Pancreas (tissue), 10 donors: ENCODE measurements at regions not wholly inside any gene's neighbourhood (a gene's known extent, or its start where the extent isn't known, plus 50 kb on each side); places are given as distances from the start of the nearest gene placed in this dataset.
"Not testable (repeated sequence)": the region's sequence is repeated elsewhere in the genome, so short reads cannot be mapped to it uniquely, and the experiment has no call there.

Experiments
- ATAC-seq, 4 donors: fragments of 200-7000 bp; cut with Tn5 transposase; one replicate each; pipeline versions ENCODE4 v1.8.0 to v1.9.1; 2020; ENCODE audit warnings: mild to moderate bottlenecking in 4 of 4, moderate library complexity in 4 of 4
- DNase-seq, 6 donors: peaks; one replicate each; pipeline ENCODE4 v3.0.0-alpha.2; 2020
- FAIRE-seq: peaks from 2 replicates; lab custom pipeline; 2012; peaks lifted over from hg19 to GRCh38; lab: Jason Lieb, UNC
- H3K27ac ChIP-seq, 4 donors: fragments of 200-600 bp; sonication (generic); 1 replicate in 3 of 4; 2 replicates in 1 of 4; pipeline versions ENCODE4 v1.5.0 to v1.8.0; 2020
- H3K27me3 ChIP-seq, 4 donors: fragments of 200-600 bp; one replicate each; pipeline ENCODE4 v1.8.0; 2021
- H3K36me3 ChIP-seq, 3 donors: fragments of 200-600 bp; sonication (generic) in 1 of 3; one replicate each; pipeline versions ENCODE4 v1.5.0 to v1.8.0; 2020 to 2021
- H3K4me1 ChIP-seq, 3 donors: fragments of 200-600 bp; one replicate each; pipeline ENCODE4 v1.8.0; 2021
- H3K4me3 ChIP-seq, 4 donors: fragments of 200-600 bp; sonication (generic) in 2 of 4; one replicate each; pipeline versions ENCODE4 v1.5.0 to v1.8.0; 2020 to 2021
- H3K9me3 ChIP-seq, 4 donors: fragments of 200-600 bp; one replicate each; pipeline ENCODE4 v1.8.0; 2021
- WGBS, 2 donors: extraction: QIAGEN DNeasy Blood & Tissue Kit; methylation state at CpG; one replicate each; pipeline ENCODE4 v1.1.7; 2013; 5-methylcytosine and 5-hydroxymethylcytosine counted together
- intact Hi-C, 3 donors: fragments of 100-400 bp; cut with DNase I; formaldehyde crosslinking; loops; one replicate each; pipeline versions ENCODE4 v1.11.1 to v1.14.2; 2022
- TF ChIP-seq, protein P1 (sequence below), 4 donors: fragments of 200-600 bp; sonication (generic) in 3 of 4; IDR thresholded peaks; one replicate each; pipeline versions ENCODE4 v1.5.0 to v1.8.0; 2021; ENCODE audit warnings: antibody characterized with exemption in 4 of 4
- donor health status: healthy with polysubstance abuse.
- donor health status: DM: no; HTN: no; CAD: no; lungs with moderate emphysema.
- donor health status: DM: no; HTN: no; CAD: no.
- donor health status: control.
- donor health status: control.
- donor health status: Bipolar disorder and iron deficiency.
- donor health status: DM: yes; HTN: yes; CAD: no.
- donor health status: DM: no; HTN: no; CAD: no.
- donor health status: DM: no; HTN: no; CAD: no.
- donor health status: DM: yes; HTN: yes; CAD: no.

DNA sequence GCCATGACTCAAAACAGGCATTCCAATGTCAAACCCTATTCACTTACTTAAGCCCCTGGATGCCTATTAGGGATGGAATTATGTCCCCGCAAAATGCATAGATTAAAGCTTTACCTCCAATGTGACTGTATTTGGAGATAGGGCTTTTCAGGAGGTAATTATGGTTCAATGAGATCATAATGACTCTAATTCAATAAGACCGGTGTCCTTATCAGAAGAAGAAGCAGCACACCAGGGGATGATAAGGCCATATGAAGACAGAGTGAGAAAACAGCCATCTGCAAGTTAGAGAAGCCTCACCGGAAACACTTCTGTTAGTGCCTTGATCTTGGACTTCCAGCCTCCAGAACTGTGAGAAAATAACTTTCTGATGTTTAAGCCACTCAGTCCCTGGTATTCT lies 1131.8 kb upstream of the TMPRSS15 start:
- no peak overlapping the region for H3K4me3 ChIP-seq
- H3K9me3 ChIP-seq = no peaks in the 10 kb centered on the region
- H3K36me3 ChIP-seq = no peaks in the 10 kb centered on the region
- TF ChIP-seq, protein P1, sequence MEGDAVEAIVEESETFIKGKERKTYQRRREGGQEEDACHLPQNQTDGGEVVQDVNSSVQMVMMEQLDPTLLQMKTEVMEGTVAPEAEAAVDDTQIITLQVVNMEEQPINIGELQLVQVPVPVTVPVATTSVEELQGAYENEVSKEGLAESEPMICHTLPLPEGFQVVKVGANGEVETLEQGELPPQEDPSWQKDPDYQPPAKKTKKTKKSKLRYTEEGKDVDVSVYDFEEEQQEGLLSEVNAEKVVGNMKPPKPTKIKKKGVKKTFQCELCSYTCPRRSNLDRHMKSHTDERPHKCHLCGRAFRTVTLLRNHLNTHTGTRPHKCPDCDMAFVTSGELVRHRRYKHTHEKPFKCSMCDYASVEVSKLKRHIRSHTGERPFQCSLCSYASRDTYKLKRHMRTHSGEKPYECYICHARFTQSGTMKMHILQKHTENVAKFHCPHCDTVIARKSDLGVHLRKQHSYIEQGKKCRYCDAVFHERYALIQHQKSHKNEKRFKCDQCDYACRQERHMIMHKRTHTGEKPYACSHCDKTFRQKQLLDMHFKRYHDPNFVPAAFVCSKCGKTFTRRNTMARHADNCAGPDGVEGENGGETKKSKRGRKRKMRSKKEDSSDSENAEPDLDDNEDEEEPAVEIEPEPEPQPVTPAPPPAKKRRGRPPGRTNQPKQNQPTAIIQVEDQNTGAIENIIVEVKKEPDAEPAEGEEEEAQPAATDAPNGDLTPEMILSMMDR (IDR thresholded peaks at IDR 0.05) = no peak
- H3K27me3 ChIP-seq = no peaks in the 10 kb centered on the region
- 84 to 96% methylated on average over 3 of the region's 3 CpGs for WGBS, 2 donors
- no peak for ATAC-seq
- no peak for DNase-seq
- peaks cover 0 to 4% (median 0%) of the 10 kb centered on the region in 3 donors for H3K4me1 ChIP-seq
- intact Hi-C loops = no loop called here
- H3K27ac ChIP-seq = no peak overlapping the region
- FAIRE-seq = no peak

DNA sequence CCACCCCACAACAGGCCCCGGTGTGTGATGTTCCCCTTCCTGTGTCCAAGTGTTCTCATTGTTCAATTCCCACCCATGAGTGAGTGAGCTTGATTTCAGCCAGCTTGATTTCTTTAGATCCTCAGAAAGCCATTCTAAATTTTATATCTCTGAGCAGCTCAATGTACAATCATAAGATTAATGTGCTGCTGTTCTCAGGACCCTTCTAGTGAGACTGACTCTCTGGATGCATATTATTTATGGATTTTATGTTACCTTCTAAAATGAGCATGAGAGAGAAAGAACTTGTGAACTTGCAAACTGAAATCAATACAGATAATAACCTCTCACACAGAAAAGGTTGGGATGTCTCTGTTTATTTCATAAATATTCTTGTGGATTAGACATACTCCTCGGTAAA lies 1133.5 kb upstream of the TMPRSS15 start:
- Histone ChIP-seq H3K4me1 (peaks cover 0 to 18% (median 10%) of the 10 kb centered on the region in 3 donors), H3K36me3 (no peaks in the 10 kb centered on the region), H3K4me3 (no peak overlapping the region), H3K27me3 (no peaks in the 10 kb centered on the region), H3K9me3 (no peaks in the 10 kb centered on the region), H3K27ac (no peak overlapping the region)
- ATAC-seq (no peak), FAIRE-seq (no peak), DNase-seq (no peak)
- intact Hi-C loops = no loop called here
- TF ChIP-seq, protein P1 (IDR thresholded peaks at IDR 0.05) = no peak
- WGBS, 2 donors = 73 to 88% methylated on average over 2 of the region's 2 CpGs

- Histone ChIP-seq H3K9me3 (no peaks in the 10 kb centered on the region), H3K4me3 (no peak overlapping the region), H3K27ac (peak overlapping the region in 2 of 4 donors; percentile 7 to 15), H3K27me3 (no peaks in the 10 kb centered on the region), H3K4me1 (peaks cover 0 to 24% (median 13%) of the 10 kb centered on the region in 3 donors), H3K36me3 (no peaks in the 10 kb centered on the region)
- DNase-seq = no peak
- ATAC-seq = peak; percentile 64 to 76 (median 70)
- intact Hi-C loops = no loop called here
- WGBS, 2 donors = 35 to 40% methylated on average over 2 of the region's 2 CpGs
- TF ChIP-seq, protein P1 (IDR thresholded peaks at IDR 0.05) = no peak
- no peak for FAIRE-seq
Measured at GRCh38 chr21:19540287-19540686, 1136.7 kb upstream of the TMPRSS15 start.

DNA sequence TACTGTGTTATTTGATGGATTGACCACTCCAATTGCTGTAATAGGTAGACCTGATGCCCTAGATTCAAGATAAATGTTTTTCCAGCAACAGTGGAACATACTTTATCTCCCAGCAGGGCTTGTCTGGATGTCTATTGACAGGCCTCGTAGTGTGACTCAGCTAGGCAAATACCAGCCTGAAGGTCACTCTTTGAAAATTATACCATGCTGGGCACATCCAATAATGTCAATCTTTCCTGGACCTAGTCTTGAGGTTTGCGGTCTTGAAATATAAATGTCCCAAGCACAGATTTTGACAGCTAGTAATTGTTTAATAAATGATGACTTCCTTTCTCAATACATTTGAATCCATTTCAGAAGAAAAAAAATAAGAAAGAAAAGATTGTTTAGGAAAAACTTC lies 1138.0 kb upstream of the TMPRSS15 start:
- H3K27ac ChIP-seq = peak overlapping the region in 1 of 4 donors; percentile 20
- DNase-seq (peak in 3 of 6 donors; percentile 28 to 55 (median 32)), ATAC-seq (peak; percentile 93 to 97 (median 94)), FAIRE-seq (no peak)
- no peaks in the 10 kb centered on the region for H3K27me3 ChIP-seq
- H3K4me1 ChIP-seq = peaks cover 0 to 24% (median 13%) of the 10 kb centered on the region in 3 donors
- H3K9me3 ChIP-seq = no peaks in the 10 kb centered on the region
- H3K4me3 ChIP-seq = no peak overlapping the region
- 15% methylated on average over 2 of the region's 2 CpGs for WGBS, 2 donors
- TF ChIP-seq, protein P1 (IDR thresholded peaks at IDR 0.05) = no peak
- no peaks in the 10 kb centered on the region for H3K36me3 ChIP-seq
- intact Hi-C loops = no loop called here

DNA sequence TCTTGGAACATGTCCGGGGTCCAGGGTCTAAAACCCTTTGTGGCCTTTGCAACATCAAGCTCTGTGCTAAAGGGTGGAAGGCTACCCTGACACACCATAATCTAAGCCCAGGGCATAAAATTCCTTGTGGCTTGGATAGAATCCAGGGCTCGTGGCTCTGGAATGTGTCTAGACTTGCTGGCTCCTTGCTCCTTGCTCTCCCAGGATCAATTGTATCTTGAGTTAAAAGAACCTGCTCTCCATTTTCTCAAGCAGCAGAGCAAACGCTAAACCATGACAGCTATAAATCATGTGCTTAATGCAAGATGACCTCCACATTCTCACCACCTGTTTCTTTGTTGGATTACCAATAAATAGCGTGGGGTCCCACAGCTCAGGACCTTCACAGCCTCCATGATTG lies 1140.9 kb upstream of the TMPRSS15 start:
- ATAC-seq, H3K36me3 ChIP-seq, H3K9me3 ChIP-seq, H3K27me3 ChIP-seq, FAIRE-seq, DNase-seq, H3K4me3 ChIP-seq, intact Hi-C loops, H3K27ac ChIP-seq: not testable (repeated sequence)
- 61 to 69% methylated on average over 4 of the region's 4 CpGs for WGBS, 2 donors
- peaks cover 0 to 24% (median 13%) of the 10 kb centered on the region in 3 donors for H3K4me1 ChIP-seq
